Fibroblast of lung (primary cell): ENCODE measurements at regions not wholly inside any gene's neighbourhood (a gene's known extent, or its start where the extent isn't known, plus 50 kb on each side); places are given as distances from the start of the nearest gene placed in this dataset.

Experiments
- DNase-seq, 2 donors: peaks; one replicate each; pipeline versions ENCODE4 v3.0.0 to v3.0.0-alpha.2; 2010; ENCODE audit warnings: low read depth in 2 of 2
- H2AFZ ChIP-seq: 2 replicates; pipeline ENCODE4 v1.5.1; 2012; ENCODE audit warnings: low read length, control low read depth, inconsistent platforms
- H3K27ac ChIP-seq: 2 replicates; pipeline ENCODE4 v1.5.1; 2011; ENCODE audit warnings: low read length, control low read depth; ENCODE audit not compliant: insufficient read depth
- H3K27me3 ChIP-seq: 2 replicates; pipeline ENCODE4 v1.5.1; 2011; ENCODE audit warnings: mild to moderate bottlenecking, low read length; ENCODE audit not compliant: control insufficient read depth, insufficient read depth
- H3K36me3 ChIP-seq: 2 replicates; pipeline ENCODE4 v1.5.1; 2011; ENCODE audit warnings: low read length; ENCODE audit not compliant: control insufficient read depth, insufficient read depth
- H3K4me1 ChIP-seq: 2 replicates; pipeline ENCODE4 v1.5.1; 2011; ENCODE audit warnings: low read length; ENCODE audit not compliant: control insufficient read depth, insufficient read depth; ENCODE audit errors: extremely low read depth
- H3K4me2 ChIP-seq: 2 replicates; pipeline ENCODE4 v1.5.1; 2011; ENCODE audit warnings: low read length, control low read depth; ENCODE audit not compliant: insufficient read depth; ENCODE audit errors: extremely low read depth
- H3K4me3 ChIP-seq, 4 experiments: fragments of 200-600 bp in 1 of 4; sonication (generic) in 1 of 4; replicated peaks in 1 of 4; 2 replicates each; pipeline ENCODE4 v1.5.1; 2011 to 2016; ENCODE audit warnings: low read length in 4 of 4, low read depth in 3 of 4, mild to moderate bottlenecking in 3 of 4, control low read depth in 2 of 4, inconsistent platforms in 1 of 4, mixed read lengths in 1 of 4; ENCODE audit not compliant: insufficient read depth in 1 of 4; ENCODE audit errors: control extremely low read depth in 1 of 4
- H3K79me2 ChIP-seq: 2 replicates; pipeline ENCODE4 v1.5.1; 2012; ENCODE audit warnings: mild to moderate bottlenecking, low read length, inconsistent platforms; ENCODE audit not compliant: control insufficient read depth, insufficient read depth
- H3K9ac ChIP-seq: 2 replicates; pipeline ENCODE4 v1.5.1; 2011; ENCODE audit warnings: mild to moderate bottlenecking, low read length, control low read depth; ENCODE audit not compliant: insufficient read depth
- H3K9me3 ChIP-seq: 2 replicates; pipeline ENCODE4 v1.5.1; 2012; ENCODE audit warnings: low read depth, low read length; ENCODE audit not compliant: control insufficient read depth, insufficient read depth
- H4K20me1 ChIP-seq: 2 replicates; pipeline ENCODE4 v1.5.1; 2011; ENCODE audit warnings: low read length; ENCODE audit not compliant: control insufficient read depth, insufficient read depth; ENCODE audit errors: extremely low read depth
- EZH2 ChIP-seq: IDR thresholded peaks from 2 replicates; pipeline ENCODE4 v1.5.1; 2012; ENCODE audit warnings: low read length, control low read depth, mild to moderate bottlenecking; ENCODE audit errors: missing control alignments
- TF ChIP-seq, protein P1 (sequence below), 2 donors: IDR thresholded peaks in 1 of 2; conservative IDR thresholded peaks in 1 of 2; 1 replicate in 1 of 2; 2 replicates in 1 of 2; pipeline ENCODE4 v1.5.1; 2011 to 2012; ENCODE audit warnings: low read length in 2 of 2, control low read depth in 1 of 2, inconsistent platforms in 1 of 2, low read depth in 1 of 2, mild to moderate bottlenecking in 1 of 2

DNA sequence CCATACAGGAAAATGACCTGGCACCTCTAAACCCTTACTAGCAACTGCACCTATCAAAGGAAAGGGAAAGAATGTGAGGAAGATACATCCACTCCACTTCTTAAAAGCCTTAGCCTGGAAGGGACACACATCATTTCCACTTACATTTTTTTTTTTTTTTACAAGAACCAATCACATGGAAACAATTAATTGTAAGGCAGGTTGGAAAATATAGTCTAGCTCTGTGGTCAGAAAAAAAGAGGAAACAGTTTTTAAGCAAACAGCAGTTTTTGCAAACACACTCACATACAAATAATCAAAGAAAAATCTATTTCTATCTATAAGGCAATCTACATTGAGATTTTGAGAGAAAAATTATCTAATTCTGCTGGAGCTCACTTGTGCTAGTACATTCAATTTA is 98.9 kb upstream of the SPRED1 start:
- TF ChIP-seq, protein P1, sequence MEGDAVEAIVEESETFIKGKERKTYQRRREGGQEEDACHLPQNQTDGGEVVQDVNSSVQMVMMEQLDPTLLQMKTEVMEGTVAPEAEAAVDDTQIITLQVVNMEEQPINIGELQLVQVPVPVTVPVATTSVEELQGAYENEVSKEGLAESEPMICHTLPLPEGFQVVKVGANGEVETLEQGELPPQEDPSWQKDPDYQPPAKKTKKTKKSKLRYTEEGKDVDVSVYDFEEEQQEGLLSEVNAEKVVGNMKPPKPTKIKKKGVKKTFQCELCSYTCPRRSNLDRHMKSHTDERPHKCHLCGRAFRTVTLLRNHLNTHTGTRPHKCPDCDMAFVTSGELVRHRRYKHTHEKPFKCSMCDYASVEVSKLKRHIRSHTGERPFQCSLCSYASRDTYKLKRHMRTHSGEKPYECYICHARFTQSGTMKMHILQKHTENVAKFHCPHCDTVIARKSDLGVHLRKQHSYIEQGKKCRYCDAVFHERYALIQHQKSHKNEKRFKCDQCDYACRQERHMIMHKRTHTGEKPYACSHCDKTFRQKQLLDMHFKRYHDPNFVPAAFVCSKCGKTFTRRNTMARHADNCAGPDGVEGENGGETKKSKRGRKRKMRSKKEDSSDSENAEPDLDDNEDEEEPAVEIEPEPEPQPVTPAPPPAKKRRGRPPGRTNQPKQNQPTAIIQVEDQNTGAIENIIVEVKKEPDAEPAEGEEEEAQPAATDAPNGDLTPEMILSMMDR (conservative IDR thresholded peaks at IDR 0.05 in 1 of 2, IDR thresholded peaks at IDR 0.05 in 1 of 2; ENCODE audit: low read depth in 1 of 2, low read length in 2 of 2): no peak
- TF ChIP-seq EZH2: no peak
- Histone ChIP-seq H3K27ac (no peak overlapping the region), H3K9me3 (no peaks in the 10 kb centered on the region), H3K4me3 (no peak overlapping the region), H3K9ac (no peak overlapping the region), H3K4me2 (no peak overlapping the region), H4K20me1 (no peaks in the 10 kb centered on the region), H3K27me3 (no peaks in the 10 kb centered on the region), H3K4me1 (no peaks in the 10 kb centered on the region), H3K79me2 (no peaks in the 10 kb centered on the region), H3K36me3 (no peaks in the 10 kb centered on the region), H2AFZ (no peak overlapping the region)
- DNase-seq: no peak

DNA sequence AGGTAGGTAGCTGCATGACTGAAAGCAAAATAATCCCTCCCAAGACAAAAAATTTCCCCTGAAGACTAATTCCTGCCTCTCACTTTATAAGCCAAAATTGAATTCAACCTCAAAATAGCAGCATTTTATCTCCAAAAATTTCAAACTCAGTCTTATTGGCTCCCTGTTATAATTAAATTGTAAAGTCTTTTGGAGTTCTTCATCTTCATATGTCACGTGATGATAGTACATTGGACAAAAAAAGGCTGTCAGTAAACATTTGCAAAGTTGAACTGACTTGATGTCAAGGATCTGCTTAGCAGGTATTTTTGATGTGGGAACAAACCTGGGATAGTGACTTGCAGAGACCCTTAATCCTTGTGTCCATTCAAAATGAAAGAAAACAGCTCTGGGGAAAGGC is 98.4 kb upstream of the SPRED1 start:
- TF ChIP-seq, protein P1 (conservative IDR thresholded peaks at IDR 0.05 in 1 of 2, IDR thresholded peaks at IDR 0.05 in 1 of 2; ENCODE audit: low read depth in 1 of 2, low read length in 2 of 2): no peak
- no peak for TF ChIP-seq EZH2
- no peaks in the 10 kb centered on the region for H3K27me3 ChIP-seq
- no peaks in the 10 kb centered on the region for H4K20me1 ChIP-seq
- H3K27ac ChIP-seq: no peak overlapping the region
- H3K9ac ChIP-seq: no peak overlapping the region
- H3K4me2 ChIP-seq: no peak overlapping the region
- H3K79me2 ChIP-seq: no peaks in the 10 kb centered on the region
- H3K9me3 ChIP-seq: no peaks in the 10 kb centered on the region
- no peak overlapping the region for H3K4me3 ChIP-seq
- no peaks in the 10 kb centered on the region for H3K36me3 ChIP-seq
- no peaks in the 10 kb centered on the region for H3K4me1 ChIP-seq
- H2AFZ ChIP-seq: no peak overlapping the region
- no peak for DNase-seq

DNA sequence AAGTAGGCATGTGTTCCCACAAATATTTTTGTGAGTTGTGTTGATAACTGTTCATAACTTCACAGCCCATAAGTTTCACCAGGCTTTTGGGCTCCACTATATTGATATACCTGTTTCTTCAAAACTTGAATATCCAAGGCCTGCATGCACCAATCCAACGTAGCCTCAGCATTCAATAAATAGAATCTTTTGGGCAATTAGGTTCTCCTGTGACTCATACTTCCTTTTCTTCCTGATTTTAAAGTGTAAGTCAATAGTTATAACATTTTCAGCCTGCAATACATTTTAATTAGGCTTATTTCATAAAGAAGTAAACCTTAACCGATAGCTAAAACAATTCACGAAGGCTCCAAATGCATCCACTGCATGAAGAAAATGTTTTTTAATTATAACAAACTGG is 97.8 kb upstream of the SPRED1 start:
- Histone ChIP-seq H3K27me3 (no peaks in the 10 kb centered on the region), H3K9ac (no peak overlapping the region), H3K4me3 (no peak overlapping the region), H3K4me1 (no peaks in the 10 kb centered on the region), H3K27ac (no peak overlapping the region), H4K20me1 (no peaks in the 10 kb centered on the region), H3K36me3 (no peaks in the 10 kb centered on the region), H3K79me2 (no peaks in the 10 kb centered on the region), H2AFZ (no peak overlapping the region), H3K4me2 (no peak overlapping the region), H3K9me3 (no peaks in the 10 kb centered on the region)
- DNase-seq: no peak
- TF ChIP-seq EZH2: no peak
- TF ChIP-seq, protein P1 (conservative IDR thresholded peaks at IDR 0.05 in 1 of 2, IDR thresholded peaks at IDR 0.05 in 1 of 2; ENCODE audit: low read depth in 1 of 2, low read length in 2 of 2): no peak
